ENCODE measurements at regions not wholly inside any gene's neighbourhood (a gene's known extent, or its start where the extent isn't known, plus 50 kb on each side); places are given as distances from the start of the nearest gene placed in this dataset.
"Not testable (repeated sequence)": the region's sequence is repeated elsewhere in the genome, so short reads cannot be mapped to it uniquely, and the experiment has no call there.

- H3K36me3 ChIP-seq (replicated peaks); in situ Hi-C loops (cut with MboI; ENCODE audit: low sequenced_read_pairs); H3K4me1 ChIP-seq; H3K4me3 ChIP-seq; H3K27me3 ChIP-seq (ENCODE audit: low read depth); DNase-seq (ENCODE audit: low spot score in 2 of 2); H3K9me3 ChIP-seq: not testable (repeated sequence)
Measured at GRCh38 chr2:88802026-88802425, 110.6 kb downstream of the RPIA start.

GRCh38 chr2:88807237-88807962 lies 115.9 kb downstream of the RPIA start:
- no peaks in the 10 kb centered on the region for H3K36me3 ChIP-seq (replicated peaks)
- no peaks in the 10 kb centered on the region for H3K9me3 ChIP-seq
- H3K27me3 ChIP-seq (ENCODE audit: low read depth) = no peaks in the 10 kb centered on the region
- no peaks in the 10 kb centered on the region for H3K4me1 ChIP-seq
- no peak overlapping the region for H3K4me3 ChIP-seq
- DNase-seq (ENCODE audit: low spot score in 2 of 2) = no peak
- in situ Hi-C loops (cut with MboI; ENCODE audit: low sequenced_read_pairs) = no loop called here

GRCh38 chr2:88808083-88808482 lies 116.6 kb downstream of the RPIA start:
- Histone ChIP-seq H3K4me3 (no peak overlapping the region), H3K4me1 (no peaks in the 10 kb centered on the region), H3K9me3 (no peaks in the 10 kb centered on the region), H3K27me3 (ENCODE audit: low read depth) (no peaks in the 10 kb centered on the region), H3K36me3 (replicated peaks) (no peaks in the 10 kb centered on the region)
- no peak for DNase-seq (ENCODE audit: low spot score in 2 of 2)
- in situ Hi-C loops (cut with MboI; ENCODE audit: low sequenced_read_pairs) = no loop called here

GRCh38 chr2:88808652-88809051 lies 117.2 kb downstream of the RPIA start:
- H3K4me3 ChIP-seq = no peak overlapping the region
- in situ Hi-C loops (cut with MboI; ENCODE audit: low sequenced_read_pairs) = no loop called here
- H3K9me3 ChIP-seq = no peaks in the 10 kb centered on the region
- H3K4me1 ChIP-seq = no peaks in the 10 kb centered on the region
- no peak for DNase-seq (ENCODE audit: low spot score in 2 of 2)
- no peaks in the 10 kb centered on the region for H3K27me3 ChIP-seq (ENCODE audit: low read depth)
- H3K36me3 ChIP-seq (replicated peaks) = no peaks in the 10 kb centered on the region

GRCh38 chr2:88809216-88809615 lies 117.7 kb downstream of the RPIA start:
- Histone ChIP-seq H3K4me1 (no peaks in the 10 kb centered on the region), H3K9me3 (no peaks in the 10 kb centered on the region), H3K36me3 (replicated peaks) (no peaks in the 10 kb centered on the region), H3K4me3 (no peak overlapping the region), H3K27me3 (ENCODE audit: low read depth) (no peaks in the 10 kb centered on the region)
- no peak for DNase-seq (ENCODE audit: low spot score in 2 of 2)
- in situ Hi-C loops (cut with MboI; ENCODE audit: low sequenced_read_pairs) = no loop called here

GRCh38 chr2:88810017-88810416 lies 118.5 kb downstream of the RPIA start:
- Histone ChIP-seq H3K4me3 (no peak overlapping the region), H3K36me3 (replicated peaks) (no peaks in the 10 kb centered on the region), H3K9me3 (no peaks in the 10 kb centered on the region), H3K27me3 (ENCODE audit: low read depth) (no peaks in the 10 kb centered on the region), H3K4me1 (no peaks in the 10 kb centered on the region)
- in situ Hi-C loops (cut with MboI; ENCODE audit: low sequenced_read_pairs) = no loop called here
- DNase-seq (ENCODE audit: low spot score in 2 of 2) = no peak

GRCh38 chr2:88810488-88810887 lies 119.0 kb downstream of the RPIA start:
- Histone ChIP-seq H3K27me3 (ENCODE audit: low read depth) (no peaks in the 10 kb centered on the region), H3K4me1 (no peaks in the 10 kb centered on the region), H3K4me3 (no peak overlapping the region), H3K36me3 (replicated peaks) (no peaks in the 10 kb centered on the region), H3K9me3 (no peaks in the 10 kb centered on the region)
- in situ Hi-C loops (cut with MboI; ENCODE audit: low sequenced_read_pairs) = no loop called here
- no peak for DNase-seq (ENCODE audit: low spot score in 2 of 2)

- Histone ChIP-seq H3K9me3 (no peaks in the 10 kb centered on the region), H3K4me3 (no peak overlapping the region), H3K27me3 (ENCODE audit: low read depth) (no peaks in the 10 kb centered on the region), H3K36me3 (replicated peaks) (no peaks in the 10 kb centered on the region), H3K4me1 (no peaks in the 10 kb centered on the region)
- in situ Hi-C loops (cut with MboI; ENCODE audit: low sequenced_read_pairs) = no loop called here
- DNase-seq (ENCODE audit: low spot score in 2 of 2) = no peak
Measured at GRCh38 chr2:88811233-88811632, 119.8 kb downstream of the RPIA start.

GRCh38 chr2:88811681-88812080 lies 120.2 kb downstream of the RPIA start:
- Histone ChIP-seq H3K36me3 (replicated peaks) (no peaks in the 10 kb centered on the region), H3K27me3 (ENCODE audit: low read depth) (no peaks in the 10 kb centered on the region), H3K4me3 (no peak overlapping the region), H3K4me1 (no peaks in the 10 kb centered on the region), H3K9me3 (no peaks in the 10 kb centered on the region)
- DNase-seq (ENCODE audit: low spot score in 2 of 2) = no peak
- in situ Hi-C loops (cut with MboI; ENCODE audit: low sequenced_read_pairs) = no loop called here

- H3K36me3 ChIP-seq (replicated peaks) = no peaks in the 10 kb centered on the region
- in situ Hi-C loops (cut with MboI; ENCODE audit: low sequenced_read_pairs) = no loop called here
- H3K4me3 ChIP-seq = no peak overlapping the region
- no peaks in the 10 kb centered on the region for H3K9me3 ChIP-seq
- H3K27me3 ChIP-seq (ENCODE audit: low read depth) = no peaks in the 10 kb centered on the region
- no peak for DNase-seq (ENCODE audit: low spot score in 2 of 2)
- no peaks in the 10 kb centered on the region for H3K4me1 ChIP-seq
Measured at GRCh38 chr2:88813612-88814011, 122.1 kb downstream of the RPIA start.

- Histone ChIP-seq H3K27me3 (ENCODE audit: low read depth) (no peaks in the 10 kb centered on the region), H3K4me1 (no peaks in the 10 kb centered on the region), H3K9me3 (no peaks in the 10 kb centered on the region), H3K4me3 (no peak overlapping the region), H3K36me3 (replicated peaks) (no peaks in the 10 kb centered on the region)
- in situ Hi-C loops (cut with MboI; ENCODE audit: low sequenced_read_pairs) = no loop called here
- no peak for DNase-seq (ENCODE audit: low spot score in 2 of 2)
Measured at GRCh38 chr2:88815282-88815681, 123.8 kb downstream of the RPIA start.

- Histone ChIP-seq H3K9me3 (no peaks in the 10 kb centered on the region), H3K4me3 (no peak overlapping the region), H3K36me3 (replicated peaks) (no peaks in the 10 kb centered on the region), H3K4me1 (no peaks in the 10 kb centered on the region), H3K27me3 (ENCODE audit: low read depth) (no peaks in the 10 kb centered on the region)
- DNase-seq (ENCODE audit: low spot score in 2 of 2) = no peak
- in situ Hi-C loops (cut with MboI; ENCODE audit: low sequenced_read_pairs) = no loop called here
Measured at GRCh38 chr2:88815697-88816096, 124.2 kb downstream of the RPIA start.

- H3K4me1 ChIP-seq = no peaks in the 10 kb centered on the region
- H3K9me3 ChIP-seq = no peaks in the 10 kb centered on the region
- no peaks in the 10 kb centered on the region for H3K27me3 ChIP-seq (ENCODE audit: low read depth)
- in situ Hi-C loops (cut with MboI; ENCODE audit: low sequenced_read_pairs) = no loop called here
- no peaks in the 10 kb centered on the region for H3K36me3 ChIP-seq (replicated peaks)
- DNase-seq (ENCODE audit: low spot score in 2 of 2) = no peak
- H3K4me3 ChIP-seq = no peak overlapping the region
Measured at GRCh38 chr2:88818381-88818780, 126.9 kb downstream of the RPIA start.

- in situ Hi-C loops (cut with MboI; ENCODE audit: low sequenced_read_pairs) = no loop called here
- H3K27me3 ChIP-seq (ENCODE audit: low read depth) = peaks cover 3% of the 10 kb centered on the region; the same call in 1 of the 2 replicates
- no peaks in the 10 kb centered on the region for H3K36me3 ChIP-seq (replicated peaks)
- no peak overlapping the region for H3K4me3 ChIP-seq
- H3K9me3 ChIP-seq = no peaks in the 10 kb centered on the region
- DNase-seq (ENCODE audit: low spot score in 2 of 2) = no peak
- no peaks in the 10 kb centered on the region for H3K4me1 ChIP-seq
Measured at GRCh38 chr2:88824951-88825350, 133.5 kb downstream of the RPIA start.

- Histone ChIP-seq H3K36me3 (replicated peaks) (no peaks in the 10 kb centered on the region), H3K9me3 (no peaks in the 10 kb centered on the region), H3K4me1 (no peaks in the 10 kb centered on the region), H3K4me3 (no peak overlapping the region), H3K27me3 (ENCODE audit: low read depth) (peaks cover 4% of the 10 kb centered on the region; the same call in 1 of the 2 replicates)
- in situ Hi-C loops (cut with MboI; ENCODE audit: low sequenced_read_pairs) = no loop called here
- no peak for DNase-seq (ENCODE audit: low spot score in 2 of 2)
Measured at GRCh38 chr2:88826399-88826798, 134.9 kb downstream of the RPIA start.
